HG02798 (cell line): ENCODE measurements at regions not wholly inside any gene's neighbourhood (a gene's known extent, or its start where the extent isn't known, plus 50 kb on each side); places are given as distances from the start of the nearest gene placed in this dataset.
"Not testable (repeated sequence)": the region's sequence is repeated elsewhere in the genome, so short reads cannot be mapped to it uniquely, and the experiment has no call there.

Experiments
- ATAC-seq: cut with Tn5 transposase; IDR thresholded peaks from one replicate; pipeline ENCODE4 v1.9.1; 2021; ENCODE audit warnings: mild to moderate bottlenecking; ENCODE audit not compliant: unreplicated experiment, poor library complexity

GRCh38 chr11:19628018-19628417 is 84.6 kb upstream of the NAV2 start:
- no peak for ATAC-seq

- no peak for ATAC-seq
Measured at GRCh38 chr11:19627566-19627965, 85.1 kb upstream of the NAV2 start.

- no peak for ATAC-seq
Measured at GRCh38 chr11:19625438-19625837, 87.2 kb upstream of the NAV2 start.

- no peak for ATAC-seq
Measured at GRCh38 chr11:19617696-19618523, 94.7 kb upstream of the NAV2 start.

- ATAC-seq = no peak
Measured at GRCh38 chr11:19615341-19616183, 97.1 kb upstream of the NAV2 start.

GRCh38 chr11:19614370-19614940 is 98.2 kb upstream of the NAV2 start:
- ATAC-seq = no peak

- not testable (repeated sequence) for ATAC-seq
Measured at GRCh38 chr11:19612025-19612424, 100.6 kb upstream of the NAV2 start.

- no peak for ATAC-seq
Measured at GRCh38 chr11:19607656-19608360, 104.8 kb upstream of the NAV2 start.

- ATAC-seq = no peak
Measured at GRCh38 chr11:19606856-19607655, 105.6 kb upstream of the NAV2 start.

GRCh38 chr11:19605520-19606371 is 106.9 kb upstream of the NAV2 start:
- no peak for ATAC-seq

- no peak for ATAC-seq
Measured at GRCh38 chr11:19604679-19605375, 107.8 kb upstream of the NAV2 start.

- ATAC-seq = no peak
Measured at GRCh38 chr11:19603771-19604170, 108.9 kb upstream of the NAV2 start.

GRCh38 chr11:19602891-19603290 is 109.7 kb upstream of the NAV2 start:
- ATAC-seq = no peak

GRCh38 chr11:19602406-19602805 is 110.2 kb upstream of the NAV2 start:
- ATAC-seq = no peak

- no peak for ATAC-seq
Measured at GRCh38 chr11:19601235-19601634, 111.4 kb upstream of the NAV2 start.

GRCh38 chr11:19599681-19600080 is 113.0 kb upstream of the NAV2 start:
- ATAC-seq = no peak

GRCh38 chr11:19598876-19599486 is 113.7 kb upstream of the NAV2 start:
- ATAC-seq = no peak

- ATAC-seq = no peak
Measured at GRCh38 chr11:19598456-19598855, 114.2 kb upstream of the NAV2 start.
